ENCODE measurements at regions not wholly inside any gene's neighbourhood (a gene's known extent, or its start where the extent isn't known, plus 50 kb on each side); places are given as distances from the start of the nearest gene placed in this dataset.
"Not testable (repeated sequence)": the region's sequence is repeated elsewhere in the genome, so short reads cannot be mapped to it uniquely, and the experiment has no call there.

DNA sequence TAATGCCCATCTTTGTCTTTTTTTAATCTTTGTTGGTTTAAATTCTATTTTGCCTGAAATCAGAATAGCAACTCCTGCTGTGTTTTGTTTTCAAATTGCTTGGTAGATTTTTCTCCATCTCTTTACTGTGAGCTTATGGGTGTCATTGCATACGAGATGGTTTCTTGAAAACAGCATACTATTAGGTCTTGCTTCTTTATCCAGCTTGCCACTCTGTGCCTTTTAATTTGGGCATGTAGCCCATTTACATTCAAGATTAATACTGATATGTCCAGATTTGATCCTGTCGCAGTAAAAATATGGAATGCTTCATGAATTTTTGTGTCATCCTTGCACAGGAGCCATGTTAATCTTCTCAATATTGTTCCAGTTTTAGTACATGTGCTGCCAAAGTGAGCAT, 316.6 kb downstream of the CGGBP1 start:
- H3K4me2 ChIP-seq (ENCODE audit: low read length), result no peak overlapping the region
- H3K27ac ChIP-seq (ENCODE audit: low read length), result no peak overlapping the region
- H3K4me3 ChIP-seq (ENCODE audit: low read length), result no peak overlapping the region
- no peaks in the 10 kb centered on the region for H3F3A ChIP-seq (ENCODE audit: insufficient read depth, low read length, poor library complexity, severe bottlenecking)
- no peaks in the 10 kb centered on the region for H3K79me2 ChIP-seq (replicated peaks; ENCODE audit: insufficient read depth, low read length)
- H3K9ac ChIP-seq (ENCODE audit: low read length), result no peak overlapping the region
- H3K36me3 ChIP-seq (ENCODE audit: insufficient read depth, low read length), result no peaks in the 10 kb centered on the region
- H2AFZ ChIP-seq (ENCODE audit: low read depth, low read length), result no peak overlapping the region
- H3K9me3 ChIP-seq (ENCODE audit: low read length), result no peaks in the 10 kb centered on the region
- no peaks in the 10 kb centered on the region for H3K9me2 ChIP-seq (ENCODE audit: insufficient read depth, low read length)
- no peaks in the 10 kb centered on the region for H4K20me1 ChIP-seq (ENCODE audit: insufficient read depth)
- no peak for TF ChIP-seq TAF1 (IDR thresholded peaks at IDR 0.05; ENCODE audit: low read depth)
- no peak for TF ChIP-seq SMC3 (conservative IDR thresholded peaks at IDR 0.05; ENCODE audit: poor library complexity)
- TF ChIP-seq POLR2AphosphoS5 (IDR thresholded peaks at IDR 0.05), result no peak
- H3K27me3 ChIP-seq (ENCODE audit: insufficient read depth, low read depth, low read length), result no peaks in the 10 kb centered on the region

DNA sequence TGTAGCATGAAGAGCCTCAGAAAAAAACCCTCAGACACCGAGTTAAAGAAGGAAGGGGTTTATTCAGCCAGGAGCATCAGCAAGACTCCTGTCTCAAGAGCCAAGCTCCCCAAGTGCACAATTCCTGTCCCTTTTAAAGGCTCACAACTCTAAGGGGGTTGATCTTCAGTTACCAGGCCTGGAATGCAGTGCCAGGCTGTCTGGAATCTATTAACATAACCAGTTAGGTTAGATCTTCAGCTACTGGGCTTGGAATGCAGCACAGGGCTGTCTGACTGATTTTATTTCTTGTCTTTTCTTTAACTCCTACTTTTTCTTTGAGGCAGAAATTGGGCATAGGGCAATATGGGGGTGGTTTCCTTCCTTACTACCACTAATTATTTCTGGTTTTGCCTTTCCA, 317.9 kb downstream of the CGGBP1 start:
- not testable (repeated sequence) for H3K9ac ChIP-seq (ENCODE audit: low read length); H2AFZ ChIP-seq (ENCODE audit: low read depth, low read length); H3K9me3 ChIP-seq (ENCODE audit: low read length)

DNA sequence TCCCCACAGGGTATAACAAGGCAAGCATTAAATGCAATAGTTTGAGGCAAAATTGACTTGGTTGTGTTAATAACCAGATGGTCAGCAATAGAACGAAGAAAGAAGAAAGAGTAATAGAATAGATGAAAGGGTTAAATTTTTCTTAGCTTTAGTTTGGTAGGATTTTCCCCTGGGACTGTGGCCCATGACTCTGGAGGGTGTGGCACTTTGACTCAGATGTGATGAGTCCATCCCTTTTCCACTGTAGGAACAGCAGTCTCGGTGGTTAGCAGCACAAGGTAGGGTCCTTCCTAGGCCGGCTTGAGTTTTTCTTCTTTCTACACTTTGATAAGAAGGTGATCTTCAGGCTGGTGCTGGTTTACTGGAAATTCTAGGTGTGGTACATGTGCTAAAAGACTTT, 321.0 kb downstream of the CGGBP1 start:
- not testable (repeated sequence) for H3K79me2 ChIP-seq (replicated peaks; ENCODE audit: insufficient read depth, low read length); H3K9ac ChIP-seq (ENCODE audit: low read length); H3K9me3 ChIP-seq (ENCODE audit: low read length); H3K4me3 ChIP-seq (ENCODE audit: low read length); H3F3A ChIP-seq (ENCODE audit: insufficient read depth, low read length, poor library complexity, severe bottlenecking); H3K27me3 ChIP-seq (ENCODE audit: insufficient read depth, low read depth, low read length); H3K36me3 ChIP-seq (ENCODE audit: insufficient read depth, low read length); H2AFZ ChIP-seq (ENCODE audit: low read depth, low read length); H3K27ac ChIP-seq (ENCODE audit: low read length); H3K4me2 ChIP-seq (ENCODE audit: low read length); H4K20me1 ChIP-seq (ENCODE audit: insufficient read depth); H3K9me2 ChIP-seq (ENCODE audit: insufficient read depth, low read length)

More for the DNA sequence above, 317.9 kb downstream of the CGGBP1 start:
- not testable (repeated sequence) for H3K27ac ChIP-seq (ENCODE audit: low read length); H3K9me2 ChIP-seq (ENCODE audit: insufficient read depth, low read length); H3K79me2 ChIP-seq (replicated peaks; ENCODE audit: insufficient read depth, low read length); H3K4me3 ChIP-seq (ENCODE audit: low read length); H4K20me1 ChIP-seq (ENCODE audit: insufficient read depth); H3K36me3 ChIP-seq (ENCODE audit: insufficient read depth, low read length); H3F3A ChIP-seq (ENCODE audit: insufficient read depth, low read length, poor library complexity, severe bottlenecking); H3K4me2 ChIP-seq (ENCODE audit: low read length); H3K27me3 ChIP-seq (ENCODE audit: insufficient read depth, low read depth, low read length)

DNA sequence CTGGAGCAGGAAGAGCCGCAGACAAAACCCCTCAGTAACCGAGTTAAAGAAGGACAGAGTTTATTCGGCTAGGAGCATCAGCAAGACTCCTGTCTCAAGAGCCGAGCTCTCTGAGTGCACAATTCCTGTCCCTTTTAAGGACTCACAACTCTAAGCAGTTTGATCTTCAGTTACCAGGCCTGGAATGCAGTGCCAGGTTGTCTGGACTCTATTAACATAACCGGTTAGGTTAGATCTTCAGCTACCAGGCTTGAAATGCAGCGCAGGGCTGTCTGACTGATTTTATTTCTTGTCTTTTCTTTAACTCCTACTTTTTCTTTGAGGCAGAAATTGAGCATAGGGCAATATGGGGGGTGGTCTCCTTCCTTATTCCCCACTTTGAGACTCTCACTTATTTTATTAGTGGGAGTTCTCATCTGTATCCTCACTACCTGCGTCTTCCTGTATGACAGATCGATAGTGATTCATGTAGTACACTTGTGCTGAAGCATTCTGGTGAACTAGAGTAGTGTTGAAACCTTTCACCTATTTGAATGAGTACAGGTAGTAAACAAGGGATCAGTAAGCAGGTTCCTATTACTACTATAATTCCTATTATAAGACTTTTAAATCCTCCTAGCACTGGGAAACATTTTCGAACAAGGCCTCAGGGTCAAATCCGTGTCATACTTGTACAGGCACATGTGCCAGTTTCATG, 325.0 kb downstream of the CGGBP1 start:
- H3K4me2 ChIP-seq (ENCODE audit: low read length), result no peak overlapping the region
- TF ChIP-seq TAF1 (IDR thresholded peaks at IDR 0.05; ENCODE audit: low read depth) (no peak), EZH2 (IDR thresholded peaks at IDR 0.05; ENCODE audit: borderline replicate concordance, insufficient read depth, low read length, poor library complexity, severe bottlenecking) (no peak), EP300 (conservative IDR thresholded peaks at IDR 0.05; ENCODE audit: poor library complexity, severe bottlenecking) (no peak), SMC3 (conservative IDR thresholded peaks at IDR 0.05; ENCODE audit: poor library complexity) (no peak), RAD21 (conservative IDR thresholded peaks at IDR 0.05) (no peak), MXI1 (conservative IDR thresholded peaks at IDR 0.05; ENCODE audit: poor library complexity, severe bottlenecking) (no peak), POLR2AphosphoS5 (IDR thresholded peaks at IDR 0.05) (no peak)
- TF ChIP-seq, protein P1, sequence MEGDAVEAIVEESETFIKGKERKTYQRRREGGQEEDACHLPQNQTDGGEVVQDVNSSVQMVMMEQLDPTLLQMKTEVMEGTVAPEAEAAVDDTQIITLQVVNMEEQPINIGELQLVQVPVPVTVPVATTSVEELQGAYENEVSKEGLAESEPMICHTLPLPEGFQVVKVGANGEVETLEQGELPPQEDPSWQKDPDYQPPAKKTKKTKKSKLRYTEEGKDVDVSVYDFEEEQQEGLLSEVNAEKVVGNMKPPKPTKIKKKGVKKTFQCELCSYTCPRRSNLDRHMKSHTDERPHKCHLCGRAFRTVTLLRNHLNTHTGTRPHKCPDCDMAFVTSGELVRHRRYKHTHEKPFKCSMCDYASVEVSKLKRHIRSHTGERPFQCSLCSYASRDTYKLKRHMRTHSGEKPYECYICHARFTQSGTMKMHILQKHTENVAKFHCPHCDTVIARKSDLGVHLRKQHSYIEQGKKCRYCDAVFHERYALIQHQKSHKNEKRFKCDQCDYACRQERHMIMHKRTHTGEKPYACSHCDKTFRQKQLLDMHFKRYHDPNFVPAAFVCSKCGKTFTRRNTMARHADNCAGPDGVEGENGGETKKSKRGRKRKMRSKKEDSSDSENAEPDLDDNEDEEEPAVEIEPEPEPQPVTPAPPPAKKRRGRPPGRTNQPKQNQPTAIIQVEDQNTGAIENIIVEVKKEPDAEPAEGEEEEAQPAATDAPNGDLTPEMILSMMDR (IDR thresholded peaks at IDR 0.05; ENCODE audit: poor library complexity, severe bottlenecking), result no peak
- TF ChIP-seq, protein P2, sequence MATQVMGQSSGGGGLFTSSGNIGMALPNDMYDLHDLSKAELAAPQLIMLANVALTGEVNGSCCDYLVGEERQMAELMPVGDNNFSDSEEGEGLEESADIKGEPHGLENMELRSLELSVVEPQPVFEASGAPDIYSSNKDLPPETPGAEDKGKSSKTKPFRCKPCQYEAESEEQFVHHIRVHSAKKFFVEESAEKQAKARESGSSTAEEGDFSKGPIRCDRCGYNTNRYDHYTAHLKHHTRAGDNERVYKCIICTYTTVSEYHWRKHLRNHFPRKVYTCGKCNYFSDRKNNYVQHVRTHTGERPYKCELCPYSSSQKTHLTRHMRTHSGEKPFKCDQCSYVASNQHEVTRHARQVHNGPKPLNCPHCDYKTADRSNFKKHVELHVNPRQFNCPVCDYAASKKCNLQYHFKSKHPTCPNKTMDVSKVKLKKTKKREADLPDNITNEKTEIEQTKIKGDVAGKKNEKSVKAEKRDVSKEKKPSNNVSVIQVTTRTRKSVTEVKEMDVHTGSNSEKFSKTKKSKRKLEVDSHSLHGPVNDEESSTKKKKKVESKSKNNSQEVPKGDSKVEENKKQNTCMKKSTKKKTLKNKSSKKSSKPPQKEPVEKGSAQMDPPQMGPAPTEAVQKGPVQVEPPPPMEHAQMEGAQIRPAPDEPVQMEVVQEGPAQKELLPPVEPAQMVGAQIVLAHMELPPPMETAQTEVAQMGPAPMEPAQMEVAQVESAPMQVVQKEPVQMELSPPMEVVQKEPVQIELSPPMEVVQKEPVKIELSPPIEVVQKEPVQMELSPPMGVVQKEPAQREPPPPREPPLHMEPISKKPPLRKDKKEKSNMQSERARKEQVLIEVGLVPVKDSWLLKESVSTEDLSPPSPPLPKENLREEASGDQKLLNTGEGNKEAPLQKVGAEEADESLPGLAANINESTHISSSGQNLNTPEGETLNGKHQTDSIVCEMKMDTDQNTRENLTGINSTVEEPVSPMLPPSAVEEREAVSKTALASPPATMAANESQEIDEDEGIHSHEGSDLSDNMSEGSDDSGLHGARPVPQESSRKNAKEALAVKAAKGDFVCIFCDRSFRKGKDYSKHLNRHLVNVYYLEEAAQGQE (IDR thresholded peaks at IDR 0.05; ENCODE audit: borderline replicate concordance), result no peak
- no peaks in the 10 kb centered on the region for H3K27me3 ChIP-seq (ENCODE audit: insufficient read depth, low read depth, low read length)
- H2AFZ ChIP-seq (ENCODE audit: low read depth, low read length), result no peak overlapping the region
- no peak overlapping the region for H3K27ac ChIP-seq (ENCODE audit: low read length)
- H3K79me2 ChIP-seq (replicated peaks; ENCODE audit: insufficient read depth, low read length), result no peaks in the 10 kb centered on the region
- H3K36me3 ChIP-seq (ENCODE audit: insufficient read depth, low read length), result no peaks in the 10 kb centered on the region
- no peaks in the 10 kb centered on the region for H3F3A ChIP-seq (ENCODE audit: insufficient read depth, low read length, poor library complexity, severe bottlenecking)
- H3K9me3 ChIP-seq (ENCODE audit: low read length), result no peaks in the 10 kb centered on the region
- no peaks in the 10 kb centered on the region for H3K9me2 ChIP-seq (ENCODE audit: insufficient read depth, low read length)
- H3K9ac ChIP-seq (ENCODE audit: low read length), result no peak overlapping the region
- no peaks in the 10 kb centered on the region for H4K20me1 ChIP-seq (ENCODE audit: insufficient read depth)
- H3K4me3 ChIP-seq (ENCODE audit: low read length), result no peak overlapping the region

Measured in neural cell (in vitro differentiated cells).